ENCODE measurements at regions not wholly inside any gene's neighbourhood (a gene's known extent, or its start where the extent isn't known, plus 50 kb on each side); places are given as distances from the start of the nearest gene placed in this dataset.

GRCh38 chr2:7427293-7428060, 510.3 kb downstream of the RNF144A start:
- no peak overlapping the region for H3K9ac ChIP-seq (ENCODE audit: low read length in 2 of 2)
- no peaks in the 10 kb centered on the region for H3K9me3 ChIP-seq (ENCODE audit: control insufficient read depth in 2 of 2, low read length in 2 of 2)
- H3K27me3 ChIP-seq (ENCODE audit: control insufficient read depth in 1 of 2, insufficient read depth in 2 of 2, low read length in 2 of 2): no peaks in the 10 kb centered on the region
- H3K27ac ChIP-seq (ENCODE audit: low read length): no peak overlapping the region
- no peaks in the 10 kb centered on the region for H3K36me3 ChIP-seq (ENCODE audit: control insufficient read depth in 2 of 2, insufficient read depth in 2 of 2, low read length in 2 of 2)
- no peaks in the 10 kb centered on the region for H3K4me1 ChIP-seq (ENCODE audit: control insufficient read depth, insufficient read depth, low read length)
- H3K4me3 ChIP-seq (ENCODE audit: low read length in 2 of 2): no peak overlapping the region

GRCh38 chr2:7428454-7429204, 511.4 kb downstream of the RNF144A start:
- no peaks in the 10 kb centered on the region for H3K4me1 ChIP-seq (ENCODE audit: control insufficient read depth, insufficient read depth, low read length)
- H3K27me3 ChIP-seq (ENCODE audit: control insufficient read depth in 1 of 2, insufficient read depth in 2 of 2, low read length in 2 of 2): no peaks in the 10 kb centered on the region
- no peak overlapping the region for H3K9ac ChIP-seq (ENCODE audit: low read length in 2 of 2)
- no peaks in the 10 kb centered on the region for H3K36me3 ChIP-seq (ENCODE audit: control insufficient read depth in 2 of 2, insufficient read depth in 2 of 2, low read length in 2 of 2)
- peaks cover 0 to 3% of the 10 kb centered on the region in 2 donors for H3K9me3 ChIP-seq (ENCODE audit: control insufficient read depth in 2 of 2, low read length in 2 of 2)
- no peak overlapping the region for H3K4me3 ChIP-seq (ENCODE audit: low read length in 2 of 2)
- H3K27ac ChIP-seq (ENCODE audit: low read length): no peak overlapping the region

DNA sequence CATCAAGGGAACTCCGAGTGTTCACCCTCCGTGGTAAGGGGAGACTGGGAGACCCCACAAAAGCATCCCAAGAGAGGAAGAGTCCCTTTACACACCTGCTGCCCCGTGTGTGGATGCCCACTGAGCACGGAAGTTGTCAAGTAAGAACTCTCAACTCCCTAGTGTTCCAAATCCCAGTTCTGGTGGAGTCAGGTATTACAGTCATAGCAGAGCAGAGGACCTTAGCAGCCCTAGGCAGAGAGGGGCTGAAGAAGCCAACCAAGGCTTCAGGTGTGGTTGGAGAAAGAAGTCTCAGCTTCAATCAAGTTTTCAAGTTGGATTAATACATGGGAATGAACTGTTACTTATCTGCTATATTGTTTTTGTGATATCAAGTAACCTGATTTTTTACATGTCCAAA, 512.5 kb downstream of the RNF144A start:
- H3K27ac ChIP-seq (ENCODE audit: low read length): no peak overlapping the region
- H3K36me3 ChIP-seq (ENCODE audit: control insufficient read depth in 2 of 2, insufficient read depth in 2 of 2, low read length in 2 of 2): no peaks in the 10 kb centered on the region
- H3K27me3 ChIP-seq (ENCODE audit: control insufficient read depth in 1 of 2, insufficient read depth in 2 of 2, low read length in 2 of 2): no peaks in the 10 kb centered on the region
- no peaks in the 10 kb centered on the region for H3K4me1 ChIP-seq (ENCODE audit: control insufficient read depth, insufficient read depth, low read length)
- H3K4me3 ChIP-seq (ENCODE audit: low read length in 2 of 2): no peak overlapping the region
- no peak overlapping the region for H3K9ac ChIP-seq (ENCODE audit: low read length in 2 of 2)
- peaks cover 5 to 9% of the 10 kb centered on the region in 2 donors for H3K9me3 ChIP-seq (ENCODE audit: control insufficient read depth in 2 of 2, low read length in 2 of 2)

GRCh38 chr2:7430421-7430868, 513.2 kb downstream of the RNF144A start:
- Histone ChIP-seq H3K36me3 (ENCODE audit: control insufficient read depth in 2 of 2, insufficient read depth in 2 of 2, low read length in 2 of 2) (no peaks in the 10 kb centered on the region), H3K9me3 (ENCODE audit: control insufficient read depth in 2 of 2, low read length in 2 of 2) (peaks cover 5 to 9% of the 10 kb centered on the region in 2 donors), H3K27ac (ENCODE audit: low read length) (no peak overlapping the region), H3K4me3 (ENCODE audit: low read length in 2 of 2) (peak overlapping the region in 1 of 2 donors; percentile 44), H3K27me3 (ENCODE audit: control insufficient read depth in 1 of 2, insufficient read depth in 2 of 2, low read length in 2 of 2) (no peaks in the 10 kb centered on the region), H3K9ac (ENCODE audit: low read length in 2 of 2) (no peak overlapping the region), H3K4me1 (ENCODE audit: control insufficient read depth, insufficient read depth, low read length) (no peaks in the 10 kb centered on the region)

- H3K27me3 ChIP-seq (ENCODE audit: control insufficient read depth in 1 of 2, insufficient read depth in 2 of 2, low read length in 2 of 2): no peaks in the 10 kb centered on the region
- H3K9me3 ChIP-seq (ENCODE audit: control insufficient read depth in 2 of 2, low read length in 2 of 2): peaks cover 5 to 9% of the 10 kb centered on the region in 2 donors
- H3K27ac ChIP-seq (ENCODE audit: low read length): no peak overlapping the region
- peak overlapping the region in 1 of 2 donors; percentile 44 for H3K4me3 ChIP-seq (ENCODE audit: low read length in 2 of 2)
- H3K36me3 ChIP-seq (ENCODE audit: control insufficient read depth in 2 of 2, insufficient read depth in 2 of 2, low read length in 2 of 2): no peaks in the 10 kb centered on the region
- peaks cover under 1% of the 10 kb centered on the region for H3K4me1 ChIP-seq (ENCODE audit: control insufficient read depth, insufficient read depth, low read length)
- no peak overlapping the region for H3K9ac ChIP-seq (ENCODE audit: low read length in 2 of 2)
Observed at GRCh38 chr2:7430869-7431641, 513.8 kb downstream of the RNF144A start.

- Histone ChIP-seq H3K27ac (ENCODE audit: low read length) (no peak overlapping the region), H3K27me3 (ENCODE audit: control insufficient read depth in 1 of 2, insufficient read depth in 2 of 2, low read length in 2 of 2) (no peaks in the 10 kb centered on the region), H3K4me3 (ENCODE audit: low read length in 2 of 2) (no peak overlapping the region), H3K9me3 (ENCODE audit: control insufficient read depth in 2 of 2, low read length in 2 of 2) (peaks cover 5 to 9% of the 10 kb centered on the region in 2 donors), H3K36me3 (ENCODE audit: control insufficient read depth in 2 of 2, insufficient read depth in 2 of 2, low read length in 2 of 2) (no peaks in the 10 kb centered on the region), H3K4me1 (ENCODE audit: control insufficient read depth, insufficient read depth, low read length) (peaks cover 8% of the 10 kb centered on the region), H3K9ac (ENCODE audit: low read length in 2 of 2) (no peak overlapping the region)
Observed at GRCh38 chr2:7432436-7432835, 515.2 kb downstream of the RNF144A start.

DNA sequence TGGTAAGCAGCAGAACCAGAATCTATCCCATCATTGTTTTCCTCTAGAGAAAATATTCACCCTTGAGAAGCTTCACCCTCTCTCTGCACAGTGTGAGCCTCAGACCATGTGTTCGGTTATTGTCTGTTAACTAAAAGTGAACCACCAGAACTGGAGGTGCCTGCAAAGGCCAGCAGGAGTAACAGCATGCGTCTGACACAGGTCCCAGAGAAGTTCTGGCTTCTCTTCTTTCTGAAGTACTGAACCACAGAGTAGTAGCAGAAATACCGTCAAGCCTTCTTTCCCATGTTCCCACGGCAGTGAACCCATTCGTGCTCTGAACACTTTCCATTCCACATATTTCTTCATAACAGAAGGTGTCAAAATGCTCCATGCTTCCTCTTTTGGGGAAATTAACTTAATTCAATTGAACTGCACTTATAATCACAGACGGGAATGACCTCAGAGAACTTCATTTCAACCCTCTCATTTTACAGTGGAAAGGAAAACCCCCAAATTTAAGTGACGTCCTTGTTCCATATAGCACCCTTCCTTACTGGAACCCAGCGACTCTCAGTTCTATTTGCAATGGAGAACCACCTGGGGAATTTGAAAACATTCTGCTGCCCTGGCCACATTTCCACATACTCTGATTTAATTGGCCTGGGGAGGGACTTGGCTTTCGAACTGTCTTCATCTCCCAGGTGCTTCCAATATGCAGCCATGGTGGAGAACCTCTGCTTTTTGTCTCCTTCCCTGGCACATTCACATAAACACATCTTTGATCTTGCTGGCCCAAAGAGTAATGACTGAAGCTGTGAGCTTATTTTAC, 519.1 kb downstream of the RNF144A start:
- Histone ChIP-seq H3K4me3 (ENCODE audit: low read length in 2 of 2) (peak overlapping the region in 1 of 2 donors; percentile 8), H3K9ac (ENCODE audit: low read length in 2 of 2) (no peak overlapping the region), H3K27ac (ENCODE audit: low read length) (peak overlapping the region; percentile 71), H3K4me1 (ENCODE audit: control insufficient read depth, insufficient read depth, low read length) (peaks cover 10% of the 10 kb centered on the region), H3K9me3 (ENCODE audit: control insufficient read depth in 2 of 2, low read length in 2 of 2) (peaks cover 5 to 9% of the 10 kb centered on the region in 2 donors), H3K36me3 (ENCODE audit: control insufficient read depth in 2 of 2, insufficient read depth in 2 of 2, low read length in 2 of 2) (no peaks in the 10 kb centered on the region), H3K27me3 (ENCODE audit: control insufficient read depth in 1 of 2, insufficient read depth in 2 of 2, low read length in 2 of 2) (no peaks in the 10 kb centered on the region)

DNA sequence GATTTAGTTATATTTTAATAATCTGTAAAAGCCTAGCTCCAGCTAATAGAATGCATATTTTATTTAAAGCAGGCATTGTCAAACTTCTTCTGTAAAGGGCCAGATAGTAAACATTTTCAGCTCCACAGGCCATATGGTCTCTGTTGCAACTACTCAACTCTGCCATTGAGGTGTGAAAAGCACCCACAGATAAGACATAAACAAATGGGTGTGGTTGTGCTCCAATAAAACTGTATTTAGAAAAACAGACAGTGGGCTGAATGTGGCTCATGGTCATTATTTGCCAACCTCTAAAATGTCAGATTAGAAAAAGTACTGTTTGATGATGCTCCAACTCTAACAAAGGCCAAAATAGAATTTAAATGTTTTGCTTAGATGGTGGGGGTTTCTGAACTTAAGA, 519.9 kb downstream of the RNF144A start:
- Histone ChIP-seq H3K9me3 (ENCODE audit: control insufficient read depth in 2 of 2, low read length in 2 of 2) (peaks cover 5 to 9% of the 10 kb centered on the region in 2 donors), H3K4me1 (ENCODE audit: control insufficient read depth, insufficient read depth, low read length) (peaks cover 10% of the 10 kb centered on the region), H3K27ac (ENCODE audit: low read length) (peak overlapping the region; percentile 71), H3K27me3 (ENCODE audit: control insufficient read depth in 1 of 2, insufficient read depth in 2 of 2, low read length in 2 of 2) (no peaks in the 10 kb centered on the region), H3K36me3 (ENCODE audit: control insufficient read depth in 2 of 2, insufficient read depth in 2 of 2, low read length in 2 of 2) (no peaks in the 10 kb centered on the region), H3K4me3 (ENCODE audit: low read length in 2 of 2) (no peak overlapping the region), H3K9ac (ENCODE audit: low read length in 2 of 2) (no peak overlapping the region)

DNA sequence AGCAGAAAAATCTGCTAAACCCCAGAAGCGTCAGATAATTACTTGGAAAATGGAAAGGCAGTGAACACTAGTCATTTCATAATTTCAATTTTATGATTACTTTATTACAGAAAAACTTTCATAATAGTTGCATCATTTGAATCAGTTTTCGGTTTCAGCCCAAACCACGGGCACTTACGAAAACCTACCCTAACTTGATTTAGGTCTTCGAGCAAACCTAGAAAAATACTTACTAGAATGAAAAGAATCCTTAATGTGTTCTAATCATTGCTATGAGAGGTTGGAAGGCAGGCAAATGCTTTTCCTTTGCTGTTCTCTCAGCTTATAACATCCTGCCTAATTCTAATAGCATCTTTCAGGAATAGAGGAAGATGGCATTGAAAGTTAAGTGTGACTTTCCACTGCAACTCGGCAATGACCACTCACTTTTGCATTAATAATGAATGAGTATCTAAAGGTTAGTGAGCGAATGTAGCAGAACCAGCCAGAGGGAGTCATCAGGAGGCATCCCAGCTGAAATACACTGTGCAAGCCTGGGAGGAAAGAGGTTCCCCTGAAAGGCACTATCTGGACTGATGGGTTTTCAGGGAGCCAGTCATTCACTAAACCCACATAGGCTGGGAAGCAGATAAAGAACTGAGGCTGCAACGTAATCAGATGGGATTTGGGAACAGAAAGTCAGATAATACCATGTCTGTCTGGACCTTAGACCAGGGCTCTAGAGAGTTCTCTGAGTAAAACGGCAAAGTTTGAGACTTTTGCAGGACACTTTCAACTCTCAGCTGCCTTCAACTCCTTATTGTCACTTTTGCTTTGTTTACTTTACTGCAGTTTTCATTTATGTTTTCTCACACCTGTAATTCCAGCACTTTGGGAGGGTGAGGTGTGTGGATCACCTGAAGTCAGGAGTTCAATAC, 520.8 kb downstream of the RNF144A start:
- Histone ChIP-seq H3K36me3 (ENCODE audit: control insufficient read depth in 2 of 2, insufficient read depth in 2 of 2, low read length in 2 of 2) (no peaks in the 10 kb centered on the region), H3K27ac (ENCODE audit: low read length) (no peak overlapping the region), H3K9ac (ENCODE audit: low read length in 2 of 2) (no peak overlapping the region), H3K4me3 (ENCODE audit: low read length in 2 of 2) (no peak overlapping the region), H3K4me1 (ENCODE audit: control insufficient read depth, insufficient read depth, low read length) (peaks cover 10% of the 10 kb centered on the region), H3K9me3 (ENCODE audit: control insufficient read depth in 2 of 2, low read length in 2 of 2) (peaks cover 5 to 8% of the 10 kb centered on the region in 2 donors), H3K27me3 (ENCODE audit: control insufficient read depth in 1 of 2, insufficient read depth in 2 of 2, low read length in 2 of 2) (no peaks in the 10 kb centered on the region)

Data from stomach smooth muscle (tissue), 2 donors.